HFFc6 (cell line): ENCODE measurements at regions not wholly inside any gene's neighbourhood (a gene's known extent, or its start where the extent isn't known, plus 50 kb on each side); places are given as distances from the start of the nearest gene placed in this dataset.

Experiments
- DNase-seq: peaks from one replicate; pipeline ENCODE4 v3.0.0-alpha.2; 2018
- H3K27ac Mint-ChIP-seq: 2 replicates; pipeline ENCODE4 v1.8.0; 2020; ENCODE audit warnings: mild to moderate bottlenecking, mixed read lengths
- H3K27me3 Mint-ChIP-seq: 2 replicates; pipeline ENCODE4 v1.8.0; 2021; ENCODE audit warnings: mild to moderate bottlenecking, moderate library complexity, mixed read lengths; ENCODE audit not compliant: insufficient read depth
- H3K36me3 Mint-ChIP-seq: 2 replicates; pipeline ENCODE4 v1.8.0; 2021; ENCODE audit warnings: low read depth, mixed read lengths
- H3K4me1 Mint-ChIP-seq: 2 replicates; pipeline ENCODE4 v1.8.0; 2020; ENCODE audit warnings: low read depth, mixed read lengths
- H3K4me3 Mint-ChIP-seq: 2 replicates; pipeline ENCODE4 v1.8.0; 2020; ENCODE audit warnings: mild to moderate bottlenecking, moderate library complexity, mixed read lengths
- H3K9me3 Mint-ChIP-seq: 2 replicates; pipeline ENCODE4 v1.8.0; 2020; ENCODE audit warnings: mild to moderate bottlenecking, mixed read lengths
- TF ChIP-seq, protein P1 (sequence below): fragments of 200-600 bp; sonication (generic); IDR thresholded peaks from 2 replicates; pipeline ENCODE4 v1.5.0; 2021; ENCODE audit warnings: antibody characterized with exemption, mild to moderate bottlenecking

DNA sequence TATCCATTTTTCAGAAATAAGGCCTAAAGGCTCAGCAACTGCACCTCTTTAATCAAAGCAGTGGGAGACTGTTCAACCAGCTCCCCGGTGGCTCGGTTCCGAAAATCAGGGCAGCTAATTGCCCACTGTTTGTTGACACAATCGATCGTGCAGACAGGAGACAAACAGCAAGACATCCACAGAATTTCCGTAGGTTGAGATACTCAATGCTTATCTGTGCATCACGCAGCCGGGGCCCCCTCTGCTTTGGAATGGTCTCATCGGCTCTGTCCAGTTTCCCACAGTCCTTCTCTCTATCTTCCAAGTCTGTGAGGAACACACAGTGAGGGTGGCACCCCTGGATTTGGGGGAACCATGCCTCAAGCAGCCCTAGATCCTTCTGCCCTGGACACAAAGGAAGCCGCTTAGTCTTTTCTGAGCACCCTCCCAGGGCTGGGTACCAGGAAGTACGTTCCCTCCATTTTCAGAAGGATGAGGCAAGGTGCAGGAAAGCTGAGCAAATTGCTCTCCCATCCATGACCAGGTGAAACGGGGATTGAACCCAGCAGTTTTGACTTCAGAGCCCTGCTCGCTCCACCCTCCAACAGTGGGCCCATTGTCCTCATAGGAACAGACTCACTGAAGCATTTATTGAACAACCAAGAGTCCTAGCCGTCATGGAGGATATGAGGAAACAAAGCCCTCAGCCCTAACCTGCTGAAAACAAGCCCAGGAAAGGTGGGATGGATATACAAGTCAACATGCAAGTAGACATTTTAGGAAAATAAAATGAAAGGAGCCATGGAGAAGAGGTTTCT lies 70.7 kb downstream of the C16orf95 start:
- Mint-ChIP-seq H3K36me3 (no peaks in the 10 kb centered on the region), H3K27ac (no peak overlapping the region), H3K27me3 (no peaks in the 10 kb centered on the region; the same call in 1 of the 2 replicates), H3K4me3 (no peak overlapping the region), H3K9me3 (no peaks in the 10 kb centered on the region), H3K4me1 (no peaks in the 10 kb centered on the region)
- TF ChIP-seq, protein P1, sequence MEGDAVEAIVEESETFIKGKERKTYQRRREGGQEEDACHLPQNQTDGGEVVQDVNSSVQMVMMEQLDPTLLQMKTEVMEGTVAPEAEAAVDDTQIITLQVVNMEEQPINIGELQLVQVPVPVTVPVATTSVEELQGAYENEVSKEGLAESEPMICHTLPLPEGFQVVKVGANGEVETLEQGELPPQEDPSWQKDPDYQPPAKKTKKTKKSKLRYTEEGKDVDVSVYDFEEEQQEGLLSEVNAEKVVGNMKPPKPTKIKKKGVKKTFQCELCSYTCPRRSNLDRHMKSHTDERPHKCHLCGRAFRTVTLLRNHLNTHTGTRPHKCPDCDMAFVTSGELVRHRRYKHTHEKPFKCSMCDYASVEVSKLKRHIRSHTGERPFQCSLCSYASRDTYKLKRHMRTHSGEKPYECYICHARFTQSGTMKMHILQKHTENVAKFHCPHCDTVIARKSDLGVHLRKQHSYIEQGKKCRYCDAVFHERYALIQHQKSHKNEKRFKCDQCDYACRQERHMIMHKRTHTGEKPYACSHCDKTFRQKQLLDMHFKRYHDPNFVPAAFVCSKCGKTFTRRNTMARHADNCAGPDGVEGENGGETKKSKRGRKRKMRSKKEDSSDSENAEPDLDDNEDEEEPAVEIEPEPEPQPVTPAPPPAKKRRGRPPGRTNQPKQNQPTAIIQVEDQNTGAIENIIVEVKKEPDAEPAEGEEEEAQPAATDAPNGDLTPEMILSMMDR: no peak
- no peak for DNase-seq

- Mint-ChIP-seq H3K27me3 (no peaks in the 10 kb centered on the region; the same call in 1 of the 2 replicates), H3K4me3 (no peak overlapping the region), H3K27ac (no peak overlapping the region), H3K9me3 (no peaks in the 10 kb centered on the region), H3K36me3 (no peaks in the 10 kb centered on the region), H3K4me1 (no peaks in the 10 kb centered on the region)
- TF ChIP-seq, protein P1: no peak
- no peak for DNase-seq
Measured at GRCh38 chr16:87248714-87249113, 68.5 kb downstream of the C16orf95 start.

DNA sequence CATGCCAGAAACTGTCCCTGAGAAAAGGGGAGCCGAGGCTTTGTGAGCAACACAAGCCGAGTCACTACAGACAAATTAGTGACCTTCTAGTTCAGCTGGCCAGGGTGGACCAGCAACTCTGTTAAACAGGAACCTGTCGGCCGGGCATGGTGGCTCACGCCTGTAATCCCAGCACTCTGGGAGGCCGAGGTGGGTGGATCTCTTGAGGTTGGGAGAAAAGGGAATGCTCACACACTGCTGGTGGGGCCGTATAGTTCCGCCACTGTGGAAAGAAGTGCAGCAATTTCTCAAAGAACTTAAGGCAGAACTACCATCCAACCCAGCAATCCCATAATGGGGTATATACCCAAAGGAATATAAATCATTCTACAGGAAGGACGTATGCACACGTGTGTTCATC lies 67.8 kb downstream of the C16orf95 start:
- no peaks in the 10 kb centered on the region; the same call in 1 of the 2 replicates for H3K27me3 Mint-ChIP-seq
- no peaks in the 10 kb centered on the region for H3K9me3 Mint-ChIP-seq
- TF ChIP-seq, protein P1: no peak
- DNase-seq: no peak
- no peak overlapping the region for H3K27ac Mint-ChIP-seq
- no peaks in the 10 kb centered on the region for H3K36me3 Mint-ChIP-seq
- H3K4me1 Mint-ChIP-seq: no peaks in the 10 kb centered on the region
- no peak overlapping the region for H3K4me3 Mint-ChIP-seq

DNA sequence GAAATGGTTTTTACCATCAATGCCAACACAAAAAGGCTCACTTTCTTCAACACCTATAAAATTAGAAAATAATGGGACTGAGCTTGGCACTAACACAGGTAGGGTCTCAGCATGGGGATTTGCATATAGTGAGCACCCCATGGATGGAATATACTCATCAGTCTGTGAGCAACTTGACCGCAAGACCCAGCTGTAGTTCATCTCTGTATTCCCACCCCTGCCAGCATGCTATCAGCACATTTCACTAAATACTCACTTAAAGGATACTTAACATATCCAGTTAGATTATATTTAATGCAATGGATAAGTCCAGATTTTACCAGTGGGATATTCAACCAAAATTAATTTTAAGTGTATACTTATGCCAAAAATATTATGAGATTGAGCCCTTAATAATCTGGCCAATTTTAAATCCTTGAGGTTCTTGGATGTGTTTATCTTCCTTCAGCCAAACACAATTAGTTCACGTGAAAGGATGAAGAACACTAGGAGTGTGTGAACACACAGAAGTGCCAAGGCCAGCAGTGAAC lies 66.7 kb downstream of the C16orf95 start:
- no peak overlapping the region for H3K27ac Mint-ChIP-seq
- H3K36me3 Mint-ChIP-seq: no peaks in the 10 kb centered on the region
- no peaks in the 10 kb centered on the region for H3K9me3 Mint-ChIP-seq
- TF ChIP-seq, protein P1: no peak
- H3K27me3 Mint-ChIP-seq: peaks cover 2% of the 10 kb centered on the region; the same call in 1 of the 2 replicates
- H3K4me1 Mint-ChIP-seq: no peaks in the 10 kb centered on the region
- no peak overlapping the region for H3K4me3 Mint-ChIP-seq
- DNase-seq: no peak

GRCh38 chr16:87252269-87252970 lies 64.8 kb downstream of the C16orf95 start:
- H3K27ac Mint-ChIP-seq: no peak overlapping the region
- peaks cover 2% of the 10 kb centered on the region; the same call in 1 of the 2 replicates for H3K27me3 Mint-ChIP-seq
- H3K4me3 Mint-ChIP-seq: no peak overlapping the region
- TF ChIP-seq, protein P1: no peak
- no peaks in the 10 kb centered on the region for H3K9me3 Mint-ChIP-seq
- DNase-seq: no peak
- H3K36me3 Mint-ChIP-seq: no peaks in the 10 kb centered on the region
- no peaks in the 10 kb centered on the region for H3K4me1 Mint-ChIP-seq
